ENCODE measurements at regions not wholly inside any gene's neighbourhood (a gene's known extent, or its start where the extent isn't known, plus 50 kb on each side); places are given as distances from the start of the nearest gene placed in this dataset.

- no peaks in the 10 kb centered on the region for H3K36me3 ChIP-seq (ENCODE audit: insufficient read depth, low read length)
- no peaks in the 10 kb centered on the region for H3K27me3 ChIP-seq (ENCODE audit: insufficient read depth, low read length, poor library complexity, severe bottlenecking)
- no peaks in the 10 kb centered on the region for H3K9me3 ChIP-seq (ENCODE audit: insufficient read depth, low read depth, low read length)
- TF ChIP-seq EZH2phosphoT487 (IDR thresholded peaks at IDR 0.05; ENCODE audit: borderline replicate concordance) (no peak), CTCF (conservative IDR thresholded peaks at IDR 0.05; ENCODE audit: low read length) (no peak)
- no peak overlapping the region for H3K4me2 ChIP-seq (ENCODE audit: low read depth, low read length, poor library complexity, severe bottlenecking)
- H3K4me3 ChIP-seq (ENCODE audit: low read length, poor library complexity, severe bottlenecking) = no peak overlapping the region
- no peaks in the 10 kb centered on the region for H3F3A ChIP-seq (ENCODE audit: low read depth)
- no peaks in the 10 kb centered on the region for H4K20me1 ChIP-seq (ENCODE audit: insufficient read depth, low read length, poor library complexity, severe bottlenecking)
- no peaks in the 10 kb centered on the region for H3K9me2 ChIP-seq (replicated peaks; ENCODE audit: low read depth, low read length)
- H3K9ac ChIP-seq (ENCODE audit: low read depth, low read length, poor library complexity, severe bottlenecking) = no peak overlapping the region
- no peak overlapping the region for H2AFZ ChIP-seq (ENCODE audit: low read length)
- no peaks in the 10 kb centered on the region for H3K4me1 ChIP-seq (ENCODE audit: insufficient read depth, low read length, poor library complexity, severe bottlenecking)
- H3K79me2 ChIP-seq (ENCODE audit: insufficient read depth, low read length) = no peaks in the 10 kb centered on the region
Observed at GRCh38 chr13:107395927-107396662, 819.2 kb downstream of the LIG4 start.

GRCh38 chr13:107392205-107392604, 823.1 kb downstream of the LIG4 start:
- H3F3A ChIP-seq (ENCODE audit: low read depth) = no peaks in the 10 kb centered on the region
- H4K20me1 ChIP-seq (ENCODE audit: insufficient read depth, low read length, poor library complexity, severe bottlenecking) = no peaks in the 10 kb centered on the region
- TF ChIP-seq CTCF (conservative IDR thresholded peaks at IDR 0.05; ENCODE audit: low read length) (no peak), EZH2phosphoT487 (IDR thresholded peaks at IDR 0.05; ENCODE audit: borderline replicate concordance) (no peak)
- H3K9me2 ChIP-seq (replicated peaks; ENCODE audit: low read depth, low read length) = no peaks in the 10 kb centered on the region
- no peak overlapping the region for H3K4me3 ChIP-seq (ENCODE audit: low read length, poor library complexity, severe bottlenecking)
- no peak overlapping the region for H3K9ac ChIP-seq (ENCODE audit: low read depth, low read length, poor library complexity, severe bottlenecking)
- no peaks in the 10 kb centered on the region for H3K9me3 ChIP-seq (ENCODE audit: insufficient read depth, low read depth, low read length)
- no peaks in the 10 kb centered on the region for H3K79me2 ChIP-seq (ENCODE audit: insufficient read depth, low read length)
- no peaks in the 10 kb centered on the region for H3K4me1 ChIP-seq (ENCODE audit: insufficient read depth, low read length, poor library complexity, severe bottlenecking)
- no peak overlapping the region for H3K4me2 ChIP-seq (ENCODE audit: low read depth, low read length, poor library complexity, severe bottlenecking)
- H2AFZ ChIP-seq (ENCODE audit: low read length) = no peak overlapping the region
- no peaks in the 10 kb centered on the region for H3K27me3 ChIP-seq (ENCODE audit: insufficient read depth, low read length, poor library complexity, severe bottlenecking)
- no peaks in the 10 kb centered on the region for H3K36me3 ChIP-seq (ENCODE audit: insufficient read depth, low read length)

GRCh38 chr13:107387525-107387924, 819.6 kb upstream of the ARGLU1 start:
- H3K36me3 ChIP-seq (ENCODE audit: insufficient read depth, low read length) = no peaks in the 10 kb centered on the region
- TF ChIP-seq CTCF (conservative IDR thresholded peaks at IDR 0.05; ENCODE audit: low read length) (no peak), EZH2phosphoT487 (IDR thresholded peaks at IDR 0.05; ENCODE audit: borderline replicate concordance) (no peak)
- H3F3A ChIP-seq (ENCODE audit: low read depth) = no peaks in the 10 kb centered on the region
- H3K9ac ChIP-seq (ENCODE audit: low read depth, low read length, poor library complexity, severe bottlenecking) = no peak overlapping the region
- H3K9me3 ChIP-seq (ENCODE audit: insufficient read depth, low read depth, low read length) = no peaks in the 10 kb centered on the region
- no peaks in the 10 kb centered on the region for H3K4me1 ChIP-seq (ENCODE audit: insufficient read depth, low read length, poor library complexity, severe bottlenecking)
- no peak overlapping the region for H3K4me3 ChIP-seq (ENCODE audit: low read length, poor library complexity, severe bottlenecking)
- no peaks in the 10 kb centered on the region for H3K9me2 ChIP-seq (replicated peaks; ENCODE audit: low read depth, low read length)
- H3K27me3 ChIP-seq (ENCODE audit: insufficient read depth, low read length, poor library complexity, severe bottlenecking) = no peaks in the 10 kb centered on the region
- H3K4me2 ChIP-seq (ENCODE audit: low read depth, low read length, poor library complexity, severe bottlenecking) = no peak overlapping the region
- no peaks in the 10 kb centered on the region for H3K79me2 ChIP-seq (ENCODE audit: insufficient read depth, low read length)
- H4K20me1 ChIP-seq (ENCODE audit: insufficient read depth, low read length, poor library complexity, severe bottlenecking) = no peaks in the 10 kb centered on the region
- no peak overlapping the region for H2AFZ ChIP-seq (ENCODE audit: low read length)
